SK-N-MC (cell line): ENCODE measurements at regions not wholly inside any gene's neighbourhood (a gene's known extent, or its start where the extent isn't known, plus 50 kb on each side); places are given as distances from the start of the nearest gene placed in this dataset.

ENCODE experiments used
- DNase-seq: peaks from one replicate; pipeline ENCODE4 v3.0.0-alpha.2; 2011; ENCODE audit warnings: low read depth, low spot score
- H3K27ac ChIP-seq: fragments of 200-600 bp; sonication (generic); 2 replicates; pipeline ENCODE4 v1.5.1; 2016; ENCODE audit warnings: mixed run types
- H3K36me3 ChIP-seq: fragments of 200-600 bp; sonication (generic); 2 replicates; pipeline ENCODE4 v1.6.1; 2017; ENCODE audit warnings: antibody characterized with exemption, low read length, mixed read lengths; ENCODE audit not compliant: insufficient read depth
- H3K4me3 ChIP-seq: fragments of 200-600 bp; sonication (generic); 2 replicates; pipeline ENCODE4 v1.5.1; 2016
- H3K9ac ChIP-seq: fragments of 200-600 bp; sonication (generic); 2 replicates; pipeline ENCODE4 v1.8.0; 2017; ENCODE audit warnings: mixed run types, mixed read lengths; ENCODE audit not compliant: insufficient read length
- H3K9me3 ChIP-seq: fragments of 200-600 bp; sonication (generic); 2 replicates; pipeline ENCODE4 v1.6.1; 2017; ENCODE audit warnings: low read depth, mild to moderate bottlenecking, antibody characterized with exemption, low read length, moderate library complexity, mixed read lengths
- EZH2 ChIP-seq: fragments of 200-600 bp; sonication (generic); IDR thresholded peaks from one replicate; pipeline ENCODE4 v1.6.1; 2017; ENCODE audit warnings: antibody characterized with exemption
- FOXP2 ChIP-seq: optimal IDR thresholded peaks from 2 replicates; pipeline ENCODE3; 2011; ENCODE audit warnings: mild to moderate bottlenecking, moderate library complexity; ENCODE audit not compliant: insufficient read depth; ENCODE audit errors: extremely low read length, control extremely low read depth
- POLR2AphosphoS5 ChIP-seq: IDR thresholded peaks from 2 replicates; pipeline ENCODE4 v1.6.1; 2012; ENCODE audit warnings: mild to moderate bottlenecking, low read depth, low read length, borderline replicate concordance

DNA sequence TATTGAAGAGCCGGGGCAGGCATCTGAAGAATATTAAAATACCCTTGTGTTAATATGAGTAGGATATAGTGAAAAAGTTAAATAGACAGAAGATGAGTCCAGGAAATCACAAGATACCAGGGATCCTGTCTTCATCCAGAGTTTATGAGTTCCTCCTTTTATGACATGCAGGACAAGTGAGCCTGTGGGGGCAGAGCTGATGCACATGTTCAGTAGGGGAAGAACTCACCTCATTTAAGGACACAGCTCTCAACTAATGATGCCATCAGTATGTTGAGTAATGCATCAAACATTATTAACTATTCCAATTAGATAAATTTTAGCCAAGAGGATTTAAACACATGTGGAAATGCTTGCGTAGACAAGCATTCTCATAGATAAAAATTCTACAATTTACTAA lies 435.8 kb upstream of the AKR1E2 start:
- no peak overlapping the region for H3K4me3 ChIP-seq
- H3K9ac ChIP-seq: no peak overlapping the region
- H3K9me3 ChIP-seq: no peaks in the 10 kb centered on the region
- no peaks in the 10 kb centered on the region for H3K36me3 ChIP-seq
- TF ChIP-seq EZH2 (no peak), FOXP2 (no peak), POLR2AphosphoS5 (no peak)
- DNase-seq: no peak
- no peak overlapping the region for H3K27ac ChIP-seq

- no peaks in the 10 kb centered on the region for H3K9me3 ChIP-seq
- H3K27ac ChIP-seq: no peak overlapping the region
- TF ChIP-seq FOXP2: no peak
- TF ChIP-seq EZH2: no peak
- TF ChIP-seq POLR2AphosphoS5: no peak
- no peak overlapping the region for H3K9ac ChIP-seq
- H3K4me3 ChIP-seq: no peak overlapping the region
- no peak for DNase-seq
- no peaks in the 10 kb centered on the region for H3K36me3 ChIP-seq
Observed at GRCh38 chr10:4385231-4385870, 440.7 kb upstream of the AKR1E2 start.

- H3K9me3 ChIP-seq: no peaks in the 10 kb centered on the region
- peak overlapping the region; percentile 71 for H3K4me3 ChIP-seq
- no peak for DNase-seq
- peak overlapping the region; percentile 45 for H3K9ac ChIP-seq
- no peaks in the 10 kb centered on the region for H3K36me3 ChIP-seq
- TF ChIP-seq FOXP2 (no peak), EZH2 (no peak), POLR2AphosphoS5 (no peak)
- H3K27ac ChIP-seq: peak overlapping the region; percentile 84; the same call in 1 of the 2 replicates
Observed at GRCh38 chr10:4384245-4384644, 441.8 kb upstream of the AKR1E2 start.

- DNase-seq: no peak
- Histone ChIP-seq H3K9me3 (no peaks in the 10 kb centered on the region), H3K36me3 (no peaks in the 10 kb centered on the region), H3K27ac (peak overlapping the region; percentile 84), H3K9ac (peak overlapping the region; percentile 45), H3K4me3 (peak overlapping the region; percentile 71)
- TF ChIP-seq EZH2: no peak
Observed at GRCh38 chr10:4383651-4384098, 442.3 kb upstream of the AKR1E2 start.

DNA sequence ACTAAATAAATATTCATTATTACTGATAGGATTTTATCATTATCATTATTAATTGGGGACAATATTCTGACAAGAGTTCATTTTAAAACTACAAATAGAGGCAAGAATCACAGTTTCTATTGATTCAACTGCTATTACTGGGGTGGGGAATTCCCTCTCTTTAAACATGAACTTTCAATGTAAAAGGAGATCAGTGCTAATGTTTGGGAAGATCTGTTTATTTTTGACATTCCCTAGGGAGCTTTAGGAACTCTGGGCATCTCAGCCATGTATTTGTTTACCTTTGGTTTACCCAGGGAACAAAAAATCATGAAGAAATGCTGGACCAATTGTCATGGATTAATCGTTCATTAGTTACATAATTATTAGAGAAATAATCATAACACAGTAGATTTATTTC lies 443.2 kb upstream of the AKR1E2 start:
- Histone ChIP-seq H3K4me3 (no peak overlapping the region), H3K9ac (no peak overlapping the region), H3K27ac (no peak overlapping the region), H3K36me3 (no peaks in the 10 kb centered on the region), H3K9me3 (no peaks in the 10 kb centered on the region)
- no peak for DNase-seq
- TF ChIP-seq FOXP2: no peak
- TF ChIP-seq POLR2AphosphoS5: no peak
- no peak for TF ChIP-seq EZH2

DNA sequence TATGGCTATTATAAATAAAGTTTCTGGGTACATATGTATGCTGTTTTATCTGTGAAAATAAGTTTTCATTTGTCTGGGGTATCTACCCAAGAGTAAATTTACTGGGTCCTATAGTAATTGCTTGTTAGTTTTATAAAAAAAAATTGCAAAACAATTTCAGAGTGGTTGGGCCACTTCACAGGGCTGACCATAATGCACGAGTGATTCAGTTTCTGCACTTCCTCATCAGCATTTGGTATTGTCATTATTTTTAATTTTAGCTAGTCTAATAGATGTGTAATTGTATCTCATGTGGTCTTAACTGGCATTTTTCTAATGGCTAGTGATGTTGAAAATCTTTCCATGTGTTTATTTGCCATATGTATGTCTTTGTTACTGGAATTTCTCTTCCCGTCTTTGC lies 452.4 kb upstream of the AKR1E2 start:
- DNase-seq: no peak
- H3K36me3 ChIP-seq: no peaks in the 10 kb centered on the region
- no peaks in the 10 kb centered on the region for H3K9me3 ChIP-seq
- no peak for TF ChIP-seq EZH2
- TF ChIP-seq POLR2AphosphoS5: no peak
- no peak for TF ChIP-seq FOXP2
- H3K4me3 ChIP-seq: no peak overlapping the region
- no peak overlapping the region for H3K27ac ChIP-seq
- no peak overlapping the region for H3K9ac ChIP-seq

- H3K4me3 ChIP-seq: 0 out of 2 replicates have a peak overlapping the region, but pooled peaks have one; percentile 19
- no peak overlapping the region for H3K27ac ChIP-seq
- no peak overlapping the region for H3K9ac ChIP-seq
- no peaks in the 10 kb centered on the region for H3K36me3 ChIP-seq
- no peaks in the 10 kb centered on the region for H3K9me3 ChIP-seq
- TF ChIP-seq FOXP2 (no peak), POLR2AphosphoS5 (no peak), EZH2 (no peak)
- no peak for DNase-seq
Observed at GRCh38 chr10:4373098-4373497, 452.9 kb upstream of the AKR1E2 start.

- peak; percentile 65 for DNase-seq
- no peaks in the 10 kb centered on the region for H3K9me3 ChIP-seq
Observed at GRCh38 chr10:4372601-4373000, 453.4 kb upstream of the AKR1E2 start.

GRCh38 chr10:4371691-4372295 lies 454.2 kb upstream of the AKR1E2 start:
- no peak for DNase-seq
- no peak for TF ChIP-seq POLR2AphosphoS5
- no peak for TF ChIP-seq FOXP2
- Histone ChIP-seq H3K4me3 (peak overlapping the region; percentile 19), H3K27ac (no peak overlapping the region), H3K9ac (no peak overlapping the region), H3K36me3 (no peaks in the 10 kb centered on the region), H3K9me3 (no peaks in the 10 kb centered on the region)

More at GRCh38 chr10:4372601-4373000, 453.4 kb upstream of the AKR1E2 start:
- Histone ChIP-seq H3K9ac (no peak overlapping the region), H3K27ac (peak overlapping the region; percentile 71; the same call in 1 of the 2 replicates), H3K36me3 (no peaks in the 10 kb centered on the region), H3K4me3 (peak overlapping the region; percentile 19)
- TF ChIP-seq POLR2AphosphoS5 (peak; percentile 21; the same call in 1 of the 2 replicates), EZH2 (no peak)
